Epithelial cell of proximal tubule (primary cell): ENCODE measurements at regions not wholly inside any gene's neighbourhood (a gene's known extent, or its start where the extent isn't known, plus 50 kb on each side); places are given as distances from the start of the nearest gene placed in this dataset.
"Not testable (repeated sequence)": the region's sequence is repeated elsewhere in the genome, so short reads cannot be mapped to it uniquely, and the experiment has no call there.

Experiments
- DNase-seq: peaks from one replicate; pipeline ENCODE4 v3.0.0-alpha.2; 2011; ENCODE audit warnings: low read depth
- H3K4me3 ChIP-seq: 2 replicates; pipeline ENCODE4 v1.5.1; 2011; ENCODE audit warnings: low read depth, mild to moderate bottlenecking, low read length
- CTCF ChIP-seq: conservative IDR thresholded peaks from 2 replicates; pipeline ENCODE4 v1.5.1; 2012; ENCODE audit warnings: low read depth, mild to moderate bottlenecking, low read length

GRCh38 chr10:117801691-117802090, 245.1 kb downstream of the RAB11FIP2 start:
- H3K4me3 ChIP-seq: no peak overlapping the region
- no peak for DNase-seq
- no peak for TF ChIP-seq CTCF

GRCh38 chr10:117804470-117805011, 242.2 kb downstream of the RAB11FIP2 start:
- peak; percentile 90 for DNase-seq
- no peak for TF ChIP-seq CTCF
- H3K4me3 ChIP-seq: peak overlapping the region; percentile 22

DNA sequence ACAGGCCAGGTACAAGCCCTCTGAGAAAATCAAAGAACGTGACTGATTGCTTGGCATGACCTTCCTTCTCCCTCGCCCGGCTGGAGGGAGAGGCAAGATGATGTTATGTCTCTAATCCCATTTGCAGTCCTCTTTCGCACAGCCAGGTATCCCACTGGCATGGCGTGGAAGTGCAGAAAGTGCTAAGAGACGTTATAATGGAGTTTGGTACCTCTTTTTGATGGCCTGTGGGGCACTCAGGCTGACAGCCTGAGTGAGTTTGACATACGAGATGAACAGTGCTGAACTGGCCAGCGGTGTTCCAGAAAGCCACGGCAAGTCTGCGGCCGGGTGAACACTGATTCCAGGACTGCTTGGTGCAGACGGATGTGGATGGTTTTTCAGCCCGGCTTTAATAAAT, 241.6 kb downstream of the RAB11FIP2 start:
- peak overlapping the region; percentile 22 for H3K4me3 ChIP-seq
- no peak for DNase-seq
- no peak for TF ChIP-seq CTCF

- no peak for TF ChIP-seq CTCF
These were observed 239.3 kb downstream of the RAB11FIP2 start for GRCh38 chr10:117807441-117807840.

GRCh38 chr10:117815816-117816215, 230.9 kb downstream of the RAB11FIP2 start:
- not testable (repeated sequence) for H3K4me3 ChIP-seq, DNase-seq

More at GRCh38 chr10:117807441-117807840, 239.3 kb downstream of the RAB11FIP2 start:
- no peak overlapping the region for H3K4me3 ChIP-seq
- DNase-seq: no peak

- no peak for DNase-seq
- TF ChIP-seq CTCF: no peak
- no peak overlapping the region for H3K4me3 ChIP-seq
These were observed 229.6 kb downstream of the RAB11FIP2 start for GRCh38 chr10:117817116-117817515.

DNA sequence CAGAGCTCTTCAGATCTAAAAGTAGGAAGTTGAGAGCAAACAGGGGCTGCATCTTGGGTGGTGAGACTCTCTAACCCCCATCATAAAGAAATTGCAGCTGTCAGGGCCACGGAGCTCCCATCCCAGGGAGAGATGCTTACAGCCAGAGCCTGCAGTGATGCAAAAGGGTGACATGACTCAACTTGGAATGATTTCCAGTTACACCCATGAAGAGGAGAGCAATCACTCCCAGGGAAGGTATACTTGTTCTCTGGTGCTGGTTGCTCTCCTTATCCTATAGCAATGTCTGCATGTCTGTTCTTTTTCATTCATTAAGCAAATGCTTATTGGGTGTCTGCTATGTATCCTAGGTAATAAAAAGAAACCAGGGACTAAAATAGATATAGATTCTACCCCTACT, 228.0 kb downstream of the RAB11FIP2 start:
- no peak for TF ChIP-seq CTCF
- DNase-seq: no peak
- no peak overlapping the region for H3K4me3 ChIP-seq

DNA sequence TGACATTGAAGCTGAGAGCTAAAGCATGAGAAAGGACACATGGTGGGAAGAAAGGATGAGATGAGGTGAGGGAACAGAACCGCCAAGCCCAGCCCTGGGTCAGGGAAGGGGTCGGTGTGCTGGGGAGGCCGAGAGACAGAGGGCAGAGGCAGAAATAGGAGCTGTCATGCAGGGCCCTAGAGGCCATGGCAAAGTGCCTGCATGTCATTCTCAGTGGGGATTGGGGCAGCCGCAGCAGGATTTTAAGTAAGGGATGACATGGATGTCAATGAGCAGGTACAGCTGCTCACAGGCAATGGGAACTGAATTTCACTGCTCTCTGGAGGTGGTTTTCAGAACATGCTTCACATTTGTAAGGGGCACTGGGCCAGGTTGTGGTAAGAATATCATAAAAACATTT, 227.4 kb downstream of the RAB11FIP2 start:
- TF ChIP-seq CTCF: no peak
- no peak overlapping the region for H3K4me3 ChIP-seq

More for the DNA sequence above, 227.4 kb downstream of the RAB11FIP2 start:
- no peak for DNase-seq
